Calu3 (cell line): ENCODE measurements at regions not wholly inside any gene's neighbourhood (a gene's known extent, or its start where the extent isn't known, plus 50 kb on each side); places are given as distances from the start of the nearest gene placed in this dataset.
"Not testable (repeated sequence)": the region's sequence is repeated elsewhere in the genome, so short reads cannot be mapped to it uniquely, and the experiment has no call there.

Source experiments
- BruUV-seq: library from RNA; stranded (reverse); fragments of 400-500 nt; replicated peaks from 2 replicates; lab custom pipeline; 2021; lab: Mats Ljungman, UMichigan
- CTCF ChIA-PET: fragments of 300-600 bp; sonication (Branson Sonifier 250); formaldehyde crosslinking; loops from one replicate; lab custom pipeline; 2022; ENCODE audit warnings: antibody characterized with exemption; lab: Charles Lee
- DNase-seq: peaks from one replicate; pipeline ENCODE4 v3.0.0; 2022
- H3K27ac Mint-ChIP-seq: one replicate; pipeline ENCODE4 v1.8.0; 2022; ENCODE audit warnings: mixed read lengths; ENCODE audit not compliant: unreplicated experiment
- H3K27me3 Mint-ChIP-seq: one replicate; pipeline ENCODE4 v1.8.0; 2022; ENCODE audit warnings: mixed read lengths; ENCODE audit not compliant: unreplicated experiment
- H3K36me3 Mint-ChIP-seq: one replicate; pipeline ENCODE4 v1.8.0; 2022; ENCODE audit warnings: mild to moderate bottlenecking, moderate library complexity, mixed read lengths; ENCODE audit not compliant: insufficient read depth, unreplicated experiment
- H3K4me1 Mint-ChIP-seq: one replicate; pipeline ENCODE4 v1.8.0; 2022; ENCODE audit warnings: mild to moderate bottlenecking, low read depth, mixed read lengths; ENCODE audit not compliant: unreplicated experiment
- H3K4me3 Mint-ChIP-seq: one replicate; pipeline ENCODE4 v1.8.0; 2022; ENCODE audit warnings: mild to moderate bottlenecking, low read depth, moderate library complexity, mixed read lengths; ENCODE audit not compliant: unreplicated experiment
- H3K9me3 Mint-ChIP-seq: one replicate; pipeline ENCODE4 v1.8.0; 2022; ENCODE audit warnings: low read depth, mixed read lengths; ENCODE audit not compliant: unreplicated experiment
- CTCF ChIP-seq: fragments of 200-600 bp; IDR thresholded peaks from one replicate; pipeline ENCODE4 v1.8.0; 2022; ENCODE audit warnings: antibody characterized with exemption; ENCODE audit not compliant: unreplicated experiment
- intact Hi-C: fragments of 100-400 bp; cut with micrococcal nuclease; formaldehyde crosslinking; loops from one replicate; pipeline ENCODE4 v1.10.0; 2022; ENCODE audit not compliant: unreplicated experiment

GRCh38 chr16:87212026-87212425 is 105.2 kb downstream of the C16orf95 start:
- TF ChIP-seq CTCF, result no peak
- H3K36me3 Mint-ChIP-seq, result no peaks in the 10 kb centered on the region
- no peaks in the 10 kb centered on the region for H3K9me3 Mint-ChIP-seq
- CTCF ChIA-PET, result no interaction called here
- H3K4me1 Mint-ChIP-seq, result no peaks in the 10 kb centered on the region
- H3K27me3 Mint-ChIP-seq, result peaks cover 26% of the 10 kb centered on the region
- no TSS peak for BruUV-seq
- H3K27ac Mint-ChIP-seq, result no peak overlapping the region
- intact Hi-C loops, result no loop called here
- DNase-seq, result no peak
- H3K4me3 Mint-ChIP-seq, result no peak overlapping the region

- CTCF ChIA-PET, result no interaction called here
Observed at GRCh38 chr16:87213536-87213935, 103.7 kb downstream of the C16orf95 start.

GRCh38 chr16:87216148-87216840 is 100.9 kb downstream of the C16orf95 start:
- Mint-ChIP-seq H3K9me3 (peaks cover 7% of the 10 kb centered on the region), H3K36me3 (no peaks in the 10 kb centered on the region), H3K27me3 (peaks cover 20% of the 10 kb centered on the region), H3K4me3 (no peak overlapping the region), H3K4me1 (no peaks in the 10 kb centered on the region), H3K27ac (no peak overlapping the region)
- no peak for TF ChIP-seq CTCF
- no peak for DNase-seq
- BruUV-seq, result no TSS peak
- intact Hi-C loops, result no loop called here
- CTCF ChIA-PET, result no interaction called here

More at GRCh38 chr16:87213536-87213935, 103.7 kb downstream of the C16orf95 start:
- Mint-ChIP-seq H3K4me3 (no peak overlapping the region), H3K27me3 (peaks cover 13% of the 10 kb centered on the region), H3K27ac (no peak overlapping the region), H3K9me3 (no peaks in the 10 kb centered on the region), H3K36me3 (no peaks in the 10 kb centered on the region), H3K4me1 (no peaks in the 10 kb centered on the region)
- TF ChIP-seq CTCF, result no peak
- no peak for DNase-seq
- BruUV-seq, result no TSS peak
- intact Hi-C loops, result no loop called here

GRCh38 chr16:87216841-87217275 is 100.3 kb downstream of the C16orf95 start:
- no peak for DNase-seq
- intact Hi-C loops, result no loop called here
- no peaks in the 10 kb centered on the region for H3K36me3 Mint-ChIP-seq
- H3K27me3 Mint-ChIP-seq, result peaks cover 20% of the 10 kb centered on the region
- H3K4me1 Mint-ChIP-seq, result no peaks in the 10 kb centered on the region
- no peak for TF ChIP-seq CTCF
- CTCF ChIA-PET, result no interaction called here
- BruUV-seq, result no TSS peak
- H3K4me3 Mint-ChIP-seq, result no peak overlapping the region
- H3K27ac Mint-ChIP-seq, result no peak overlapping the region
- H3K9me3 Mint-ChIP-seq, result peaks cover 7% of the 10 kb centered on the region

- H3K4me1 Mint-ChIP-seq, H3K27ac Mint-ChIP-seq, H3K9me3 Mint-ChIP-seq, intact Hi-C loops, BruUV-seq, H3K4me3 Mint-ChIP-seq, DNase-seq, H3K36me3 Mint-ChIP-seq, CTCF ChIA-PET: not testable (repeated sequence)
- peaks cover 20% of the 10 kb centered on the region for H3K27me3 Mint-ChIP-seq
Observed at GRCh38 chr16:87217802-87218201, 99.4 kb downstream of the C16orf95 start.
